Endothelial cell (in vitro differentiated cells): ENCODE measurements at regions not wholly inside any gene's neighbourhood (a gene's known extent, or its start where the extent isn't known, plus 50 kb on each side); places are given as distances from the start of the nearest gene placed in this dataset.

Source experiments
- DNase-seq: peaks from one replicate; pipeline ENCODE4 v3.0.0; 2021; ENCODE audit warnings: low spot score
- H3K27ac Mint-ChIP-seq: one replicate; pipeline ENCODE4 v1.8.0; 2021; ENCODE audit warnings: mixed read lengths, inconsistent platforms; ENCODE audit not compliant: unreplicated experiment
- H3K27me3 Mint-ChIP-seq: one replicate; pipeline ENCODE4 v1.8.0; 2021; ENCODE audit warnings: mild to moderate bottlenecking, moderate library complexity, mixed read lengths, inconsistent platforms; ENCODE audit not compliant: unreplicated experiment
- H3K36me3 Mint-ChIP-seq: one replicate; pipeline ENCODE4 v1.8.0; 2021; ENCODE audit warnings: mild to moderate bottlenecking, low read depth, mixed read lengths, inconsistent platforms; ENCODE audit not compliant: unreplicated experiment
- H3K4me1 Mint-ChIP-seq: one replicate; pipeline ENCODE4 v1.8.0; 2021; ENCODE audit warnings: mild to moderate bottlenecking, mixed read lengths, inconsistent platforms; ENCODE audit not compliant: unreplicated experiment
- H3K4me3 Mint-ChIP-seq: one replicate; pipeline ENCODE4 v1.8.0; 2021; ENCODE audit warnings: mild to moderate bottlenecking, mixed read lengths, inconsistent platforms; ENCODE audit not compliant: unreplicated experiment
- H3K9me3 Mint-ChIP-seq: one replicate; pipeline ENCODE4 v1.8.0; 2021; ENCODE audit warnings: mixed read lengths, inconsistent platforms; ENCODE audit not compliant: unreplicated experiment
- TF ChIP-seq, protein P1 (sequence below): fragments of 200-600 bp; sonication (generic); IDR thresholded peaks from one replicate; pipeline ENCODE4 v1.5.0; 2021; ENCODE audit warnings: antibody characterized with exemption; ENCODE audit not compliant: unreplicated experiment

DNA sequence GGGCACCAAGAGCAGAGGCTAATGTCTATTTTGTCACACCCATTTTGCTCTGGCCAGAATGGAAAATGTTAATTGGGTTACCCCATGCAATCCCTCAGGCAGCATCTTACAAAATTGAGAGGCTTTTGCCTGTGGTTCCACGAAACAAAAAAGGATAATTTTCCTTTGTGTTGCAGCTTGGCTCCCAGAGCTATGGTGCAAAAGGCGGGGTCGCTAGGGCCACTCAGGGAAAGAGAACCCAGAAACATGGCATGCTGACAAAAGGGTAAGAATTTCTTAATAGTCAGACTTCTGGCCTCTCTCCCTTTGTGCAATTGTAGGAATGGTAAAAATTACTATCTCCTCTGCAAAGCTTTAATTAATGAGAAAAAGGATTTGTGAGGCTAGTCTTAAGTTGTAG, 119.6 kb upstream of the BANK1 start:
- Mint-ChIP-seq H3K4me1 (no peaks in the 10 kb centered on the region), H3K36me3 (no peaks in the 10 kb centered on the region), H3K4me3 (no peak overlapping the region), H3K9me3 (no peaks in the 10 kb centered on the region), H3K27me3 (no peaks in the 10 kb centered on the region), H3K27ac (no peak overlapping the region)
- TF ChIP-seq, protein P1, sequence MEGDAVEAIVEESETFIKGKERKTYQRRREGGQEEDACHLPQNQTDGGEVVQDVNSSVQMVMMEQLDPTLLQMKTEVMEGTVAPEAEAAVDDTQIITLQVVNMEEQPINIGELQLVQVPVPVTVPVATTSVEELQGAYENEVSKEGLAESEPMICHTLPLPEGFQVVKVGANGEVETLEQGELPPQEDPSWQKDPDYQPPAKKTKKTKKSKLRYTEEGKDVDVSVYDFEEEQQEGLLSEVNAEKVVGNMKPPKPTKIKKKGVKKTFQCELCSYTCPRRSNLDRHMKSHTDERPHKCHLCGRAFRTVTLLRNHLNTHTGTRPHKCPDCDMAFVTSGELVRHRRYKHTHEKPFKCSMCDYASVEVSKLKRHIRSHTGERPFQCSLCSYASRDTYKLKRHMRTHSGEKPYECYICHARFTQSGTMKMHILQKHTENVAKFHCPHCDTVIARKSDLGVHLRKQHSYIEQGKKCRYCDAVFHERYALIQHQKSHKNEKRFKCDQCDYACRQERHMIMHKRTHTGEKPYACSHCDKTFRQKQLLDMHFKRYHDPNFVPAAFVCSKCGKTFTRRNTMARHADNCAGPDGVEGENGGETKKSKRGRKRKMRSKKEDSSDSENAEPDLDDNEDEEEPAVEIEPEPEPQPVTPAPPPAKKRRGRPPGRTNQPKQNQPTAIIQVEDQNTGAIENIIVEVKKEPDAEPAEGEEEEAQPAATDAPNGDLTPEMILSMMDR: no peak
- no peak for DNase-seq

DNA sequence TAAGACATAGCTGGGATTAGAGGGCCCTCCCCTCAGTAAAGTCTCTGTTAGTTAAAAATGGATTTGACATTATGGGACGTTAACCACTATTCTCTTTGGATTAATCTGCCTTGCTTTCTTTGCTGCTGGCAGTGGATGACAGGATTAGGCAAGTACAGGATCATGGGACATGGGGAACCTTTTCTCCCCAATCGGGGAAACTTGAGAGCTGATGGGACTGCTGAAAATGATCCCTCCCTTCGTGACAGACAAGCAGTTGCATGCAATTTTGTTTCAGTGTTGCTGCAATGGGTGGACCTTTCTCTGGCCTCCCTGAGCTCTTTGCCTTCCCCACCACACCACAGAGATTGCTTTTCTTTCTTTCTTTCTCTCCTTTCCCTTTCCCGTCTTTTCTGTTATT, 120.2 kb upstream of the BANK1 start:
- no peak for DNase-seq
- Mint-ChIP-seq H3K4me3 (no peak overlapping the region), H3K4me1 (no peaks in the 10 kb centered on the region), H3K27me3 (no peaks in the 10 kb centered on the region), H3K27ac (no peak overlapping the region), H3K36me3 (no peaks in the 10 kb centered on the region), H3K9me3 (no peaks in the 10 kb centered on the region)
- TF ChIP-seq, protein P1: no peak

GRCh38 chr4:101669832-101670188, 120.7 kb upstream of the BANK1 start:
- no peak for DNase-seq
- TF ChIP-seq, protein P1: no peak
- no peaks in the 10 kb centered on the region for H3K36me3 Mint-ChIP-seq
- H3K27ac Mint-ChIP-seq: no peak overlapping the region
- no peaks in the 10 kb centered on the region for H3K4me1 Mint-ChIP-seq
- no peak overlapping the region for H3K4me3 Mint-ChIP-seq
- H3K9me3 Mint-ChIP-seq: no peaks in the 10 kb centered on the region
- no peaks in the 10 kb centered on the region for H3K27me3 Mint-ChIP-seq

DNA sequence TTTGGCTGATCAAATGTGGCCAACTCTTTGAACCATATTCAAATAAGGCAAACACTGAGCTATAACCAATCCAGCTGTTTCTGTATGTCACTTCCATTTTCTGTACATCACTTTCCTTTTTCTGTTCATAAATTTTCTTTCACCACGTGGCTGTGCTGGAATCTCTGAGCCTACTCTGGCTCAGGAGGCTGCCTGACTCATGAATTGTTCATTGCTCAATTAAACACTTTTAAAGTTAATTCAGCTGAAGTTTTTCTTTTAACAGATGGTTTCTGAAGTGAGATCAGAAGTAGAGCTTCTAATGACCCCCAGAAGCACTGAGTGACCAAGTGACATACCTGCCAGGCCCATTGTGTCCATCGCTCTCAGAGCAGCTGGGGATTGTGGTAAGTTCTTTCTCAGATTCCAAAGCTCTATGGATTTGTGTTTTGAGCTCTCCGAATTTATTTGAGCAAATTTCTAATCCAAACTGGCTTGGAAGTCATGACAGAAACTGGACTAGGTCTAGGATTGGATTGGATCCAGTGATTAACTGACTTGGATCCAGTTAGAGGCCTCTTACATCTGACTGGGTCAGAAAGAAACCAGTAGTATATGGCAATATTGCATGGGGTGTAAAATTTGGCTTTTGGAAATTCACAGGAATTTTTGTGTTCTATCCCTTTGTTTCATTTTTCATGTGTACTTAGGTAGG, 121.2 kb upstream of the BANK1 start:
- Mint-ChIP-seq H3K27ac (no peak overlapping the region), H3K9me3 (no peaks in the 10 kb centered on the region), H3K4me1 (no peaks in the 10 kb centered on the region), H3K4me3 (no peak overlapping the region), H3K27me3 (no peaks in the 10 kb centered on the region), H3K36me3 (no peaks in the 10 kb centered on the region)
- DNase-seq: no peak
- TF ChIP-seq, protein P1: no peak

- Mint-ChIP-seq H3K27me3 (no peaks in the 10 kb centered on the region), H3K4me3 (no peak overlapping the region), H3K36me3 (no peaks in the 10 kb centered on the region), H3K27ac (no peak overlapping the region), H3K9me3 (no peaks in the 10 kb centered on the region), H3K4me1 (no peaks in the 10 kb centered on the region)
- DNase-seq: no peak
- TF ChIP-seq, protein P1: no peak
Measured at GRCh38 chr4:101667348-101667747, 123.2 kb upstream of the BANK1 start.
